ENCODE measurements at regions not wholly inside any gene's neighbourhood (a gene's known extent, or its start where the extent isn't known, plus 50 kb on each side); places are given as distances from the start of the nearest gene placed in this dataset.

GRCh38 chr11:111173221-111173620 lies 72.3 kb upstream of the POU2AF2 start:
- Mint-ChIP-seq H3K27me3 (no peaks in the 10 kb centered on the region), H3K27ac (no peak overlapping the region), H3K4me1 (ENCODE audit: low read depth) (no peaks in the 10 kb centered on the region), H3K36me3 (ENCODE audit: low read depth) (no peaks in the 10 kb centered on the region), H3K4me3 (no peak overlapping the region), H3K9me3 (no peaks in the 10 kb centered on the region)
- ATAC-seq (no peak), DNase-seq (no peak)
- POLR2A ChIA-PET = no interaction called here
- no peak for TF ChIP-seq CTCF (IDR thresholded peaks at IDR 0.05)
- CTCF ChIA-PET = no interaction called here
- intact Hi-C loops (cut with micrococcal nuclease) = no loop called here

- ATAC-seq (no peak), DNase-seq (no peak)
- Mint-ChIP-seq H3K9me3 (no peaks in the 10 kb centered on the region), H3K27me3 (no peaks in the 10 kb centered on the region), H3K4me1 (ENCODE audit: low read depth) (no peaks in the 10 kb centered on the region), H3K4me3 (no peak overlapping the region), H3K36me3 (ENCODE audit: low read depth) (no peaks in the 10 kb centered on the region), H3K27ac (no peak overlapping the region)
- intact Hi-C loops (cut with micrococcal nuclease) = no loop called here
- TF ChIP-seq CTCF (IDR thresholded peaks at IDR 0.05) = no peak
- POLR2A ChIA-PET = no interaction called here
- CTCF ChIA-PET = no interaction called here
Measured at GRCh38 chr11:111172321-111172862, 73.1 kb upstream of the POU2AF2 start.

GRCh38 chr11:111170761-111171379 lies 74.7 kb upstream of the POU2AF2 start:
- ChIA-PET POLR2A (no interaction called here), CTCF (no interaction called here)
- no peaks in the 10 kb centered on the region for H3K36me3 Mint-ChIP-seq (ENCODE audit: low read depth)
- no peak for ATAC-seq
- no peak for TF ChIP-seq CTCF (IDR thresholded peaks at IDR 0.05)
- H3K27ac Mint-ChIP-seq = no peak overlapping the region
- H3K27me3 Mint-ChIP-seq = no peaks in the 10 kb centered on the region
- intact Hi-C loops (cut with micrococcal nuclease) = no loop called here
- DNase-seq = no peak
- H3K4me3 Mint-ChIP-seq = no peak overlapping the region
- no peaks in the 10 kb centered on the region for H3K9me3 Mint-ChIP-seq
- H3K4me1 Mint-ChIP-seq (ENCODE audit: low read depth) = no peaks in the 10 kb centered on the region

DNA sequence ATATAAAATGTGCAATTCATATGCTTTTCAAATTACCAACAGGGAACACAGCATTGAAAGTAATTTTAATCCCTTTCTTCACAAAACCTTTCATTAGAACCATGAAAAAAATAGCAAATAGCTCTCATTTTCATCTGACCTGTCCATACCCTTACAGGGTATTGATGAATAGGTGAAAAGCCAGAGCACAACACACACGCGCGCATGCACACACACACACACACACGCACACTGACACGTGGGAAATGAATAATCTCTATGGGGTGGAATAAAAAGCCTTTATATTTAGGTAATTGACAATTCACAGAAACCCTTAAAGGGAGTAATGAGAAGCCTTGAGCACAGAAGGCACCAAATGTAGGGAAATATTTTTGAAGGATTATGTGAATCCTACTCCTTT lies 76.2 kb upstream of the POU2AF2 start:
- intact Hi-C loops (cut with micrococcal nuclease) = no loop called here
- Mint-ChIP-seq H3K27ac (no peak overlapping the region), H3K4me1 (ENCODE audit: low read depth) (no peaks in the 10 kb centered on the region), H3K36me3 (ENCODE audit: low read depth) (no peaks in the 10 kb centered on the region), H3K4me3 (no peak overlapping the region), H3K27me3 (no peaks in the 10 kb centered on the region), H3K9me3 (no peaks in the 10 kb centered on the region)
- no peak for ATAC-seq
- CTCF ChIA-PET = no interaction called here
- POLR2A ChIA-PET = no interaction called here
- DNase-seq = no peak
- no peak for TF ChIP-seq CTCF (IDR thresholded peaks at IDR 0.05)

- POLR2A ChIA-PET = no interaction called here
- Mint-ChIP-seq H3K4me1 (ENCODE audit: low read depth) (no peaks in the 10 kb centered on the region), H3K27ac (no peak overlapping the region), H3K36me3 (ENCODE audit: low read depth) (no peaks in the 10 kb centered on the region), H3K9me3 (no peaks in the 10 kb centered on the region), H3K27me3 (no peaks in the 10 kb centered on the region), H3K4me3 (no peak overlapping the region)
- no peak for TF ChIP-seq CTCF (IDR thresholded peaks at IDR 0.05)
- intact Hi-C loops (cut with micrococcal nuclease) = no loop called here
- ATAC-seq = no peak
- CTCF ChIA-PET = no interaction called here
- no peak for DNase-seq
Measured at GRCh38 chr11:111168871-111169270, 76.7 kb upstream of the POU2AF2 start.

Measured in activated CD8-positive, alpha-beta T cell treated with anti-CD3 and anti-CD28 coated beads for 36 hours (primary cell).